ENCODE measurements at regions not wholly inside any gene's neighbourhood (a gene's known extent, or its start where the extent isn't known, plus 50 kb on each side); places are given as distances from the start of the nearest gene placed in this dataset.

- no peak for TF ChIP-seq CTCF (conservative IDR thresholded peaks at IDR 0.05; ENCODE audit: low read depth, low read length)
- H3K4me3 ChIP-seq (ENCODE audit: low read depth, low read length) = no peak overlapping the region
- DNase-seq (ENCODE audit: low read depth) = no peak
Observed at GRCh38 chr15:96914081-96914480, 583.6 kb downstream of the NR2F2 start.

- H3K4me3 ChIP-seq (ENCODE audit: low read depth, low read length) = no peak overlapping the region
- no peak for TF ChIP-seq CTCF (conservative IDR thresholded peaks at IDR 0.05; ENCODE audit: low read depth, low read length)
- no peak for DNase-seq (ENCODE audit: low read depth)
Observed at GRCh38 chr15:96916750-96917149, 586.2 kb downstream of the NR2F2 start.

- no peak for DNase-seq (ENCODE audit: low read depth)
- H3K4me3 ChIP-seq (ENCODE audit: low read depth, low read length) = no peak overlapping the region
- TF ChIP-seq CTCF (conservative IDR thresholded peaks at IDR 0.05; ENCODE audit: low read depth, low read length) = no peak
Observed at GRCh38 chr15:96924570-96924969, 594.1 kb downstream of the NR2F2 start.

- DNase-seq (ENCODE audit: low read depth) = peak; percentile 33
- TF ChIP-seq CTCF (conservative IDR thresholded peaks at IDR 0.05; ENCODE audit: low read depth, low read length) = no peak
- H3K4me3 ChIP-seq (ENCODE audit: low read depth, low read length) = peak overlapping the region; percentile 44
Observed at GRCh38 chr15:96947296-96948229, 617.1 kb downstream of the NR2F2 start.

GRCh38 chr15:96948981-96949380 lies 618.5 kb downstream of the NR2F2 start:
- TF ChIP-seq CTCF (conservative IDR thresholded peaks at IDR 0.05; ENCODE audit: low read depth, low read length) = no peak
- DNase-seq (ENCODE audit: low read depth) = no peak
- H3K4me3 ChIP-seq (ENCODE audit: low read depth, low read length) = no peak overlapping the region

GRCh38 chr15:96958721-96959120 lies 628.2 kb downstream of the NR2F2 start:
- TF ChIP-seq CTCF (conservative IDR thresholded peaks at IDR 0.05; ENCODE audit: low read depth, low read length) = no peak
- H3K4me3 ChIP-seq (ENCODE audit: low read depth, low read length) = no peak overlapping the region

GRCh38 chr15:96959501-96959900 lies 629.0 kb downstream of the NR2F2 start:
- no peak overlapping the region for H3K4me3 ChIP-seq (ENCODE audit: low read depth, low read length)
- no peak for TF ChIP-seq CTCF (conservative IDR thresholded peaks at IDR 0.05; ENCODE audit: low read depth, low read length)
- DNase-seq (ENCODE audit: low read depth) = no peak

More at GRCh38 chr15:96958721-96959120, 628.2 kb downstream of the NR2F2 start:
- DNase-seq (ENCODE audit: low read depth) = no peak
